GM21528 (cell line): ENCODE measurements at regions not wholly inside any gene's neighbourhood (a gene's known extent, or its start where the extent isn't known, plus 50 kb on each side); places are given as distances from the start of the nearest gene placed in this dataset.
"Not testable (repeated sequence)": the region's sequence is repeated elsewhere in the genome, so short reads cannot be mapped to it uniquely, and the experiment has no call there.

Source experiments
- ATAC-seq: cut with Tn5 transposase; IDR thresholded peaks from one replicate; pipeline ENCODE4 v1.9.1; 2021; ENCODE audit warnings: mild to moderate bottlenecking, moderate library complexity; ENCODE audit not compliant: unreplicated experiment, low FRiP score

DNA sequence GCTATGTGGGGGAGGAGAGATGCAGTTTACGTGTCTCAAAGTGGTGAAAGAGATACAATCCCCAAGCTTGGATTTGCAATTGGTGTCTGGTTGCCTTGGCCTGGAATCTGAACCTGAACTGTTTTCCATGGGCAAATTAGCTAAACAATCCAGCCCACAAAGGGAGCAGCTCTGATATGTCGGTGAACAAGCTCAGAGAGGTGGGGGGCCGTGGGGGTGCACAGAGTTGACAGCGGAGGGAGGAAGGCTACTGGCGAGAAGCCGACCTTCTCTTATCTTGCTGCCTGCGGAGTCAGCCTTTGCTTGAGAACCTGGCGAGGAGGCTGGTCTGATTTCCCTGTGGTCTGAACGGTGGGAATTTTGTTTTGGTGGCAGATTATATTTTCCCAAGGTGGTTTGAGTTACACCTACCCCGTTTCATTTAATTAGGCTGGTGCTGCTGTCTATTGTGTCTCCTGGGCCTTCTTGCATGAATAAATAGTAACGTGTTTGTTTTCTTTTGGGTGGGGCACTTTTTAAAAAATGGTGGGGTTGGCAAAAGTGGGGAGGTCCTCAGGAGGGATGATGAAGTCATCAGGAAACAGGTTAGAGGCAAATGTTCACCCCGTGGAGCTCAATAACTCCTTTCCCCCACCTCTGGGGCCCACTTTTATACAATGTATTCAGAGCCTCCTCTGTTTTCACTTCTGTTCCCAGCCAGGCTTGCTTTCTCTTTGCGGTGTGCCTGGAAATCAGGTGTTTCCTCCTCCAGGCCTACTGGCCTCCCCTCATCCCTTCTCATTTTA, 80.9 kb upstream of the IGFBP5 start:
- ATAC-seq = no peak

DNA sequence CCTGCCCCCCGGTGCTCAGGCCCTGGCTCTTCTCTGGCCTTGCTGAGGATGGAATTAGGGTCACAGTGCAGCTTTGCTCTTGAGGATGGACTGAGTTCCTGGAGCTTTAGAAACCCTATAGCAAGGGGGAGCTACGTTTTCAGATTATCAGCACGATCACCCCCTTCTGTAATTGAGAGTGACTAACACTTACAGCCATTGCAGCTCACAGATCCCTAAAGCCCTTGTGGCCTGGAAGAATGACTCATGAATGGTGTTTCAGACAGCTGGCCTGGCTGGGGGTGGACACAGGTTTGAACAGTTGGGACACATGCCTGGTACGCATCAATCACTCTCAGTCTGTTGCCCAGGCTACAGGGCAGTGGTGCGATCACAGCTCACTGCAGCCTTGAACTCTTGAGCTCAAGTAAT, 79.7 kb upstream of the IGFBP5 start:
- no peak for ATAC-seq

DNA sequence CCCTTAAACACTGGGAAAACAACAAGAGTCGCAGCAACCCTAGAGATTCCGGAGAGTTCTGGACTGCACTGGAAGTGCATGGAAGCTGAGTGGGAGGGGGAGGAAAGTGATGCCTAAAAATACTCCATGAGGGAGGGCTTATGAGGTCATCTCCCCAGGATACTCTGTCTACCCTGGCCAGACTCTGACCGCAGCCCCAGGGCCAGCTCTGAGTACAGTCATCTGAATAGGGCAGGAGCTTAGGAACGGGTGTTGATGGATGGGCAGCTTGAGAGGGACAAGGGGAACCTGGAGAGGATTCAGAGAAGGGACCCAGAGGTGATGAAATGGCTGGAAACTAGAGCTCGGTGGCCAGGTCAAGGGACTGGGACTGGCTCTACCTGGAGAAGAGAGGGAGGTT, 79.3 kb upstream of the IGFBP5 start:
- ATAC-seq = no peak

DNA sequence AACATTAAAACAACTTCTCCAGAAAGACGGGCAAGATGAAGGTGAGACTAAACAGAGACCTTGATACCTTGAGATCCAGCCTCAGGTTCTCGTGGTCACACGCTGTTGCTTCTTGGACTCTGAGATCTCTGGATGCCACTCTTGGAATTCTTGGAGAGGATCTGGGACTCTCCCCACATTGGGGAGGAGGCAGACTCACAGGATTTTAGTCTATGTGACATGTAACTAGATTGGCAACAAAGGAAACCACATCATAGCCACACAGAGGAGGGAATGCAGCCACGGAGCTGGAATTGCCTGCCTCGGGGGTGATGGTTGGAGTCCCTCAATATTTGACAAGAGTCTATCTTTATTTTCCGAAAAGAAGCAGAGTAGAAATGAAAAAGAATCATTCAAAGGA, 78.8 kb upstream of the IGFBP5 start:
- ATAC-seq = no peak

DNA sequence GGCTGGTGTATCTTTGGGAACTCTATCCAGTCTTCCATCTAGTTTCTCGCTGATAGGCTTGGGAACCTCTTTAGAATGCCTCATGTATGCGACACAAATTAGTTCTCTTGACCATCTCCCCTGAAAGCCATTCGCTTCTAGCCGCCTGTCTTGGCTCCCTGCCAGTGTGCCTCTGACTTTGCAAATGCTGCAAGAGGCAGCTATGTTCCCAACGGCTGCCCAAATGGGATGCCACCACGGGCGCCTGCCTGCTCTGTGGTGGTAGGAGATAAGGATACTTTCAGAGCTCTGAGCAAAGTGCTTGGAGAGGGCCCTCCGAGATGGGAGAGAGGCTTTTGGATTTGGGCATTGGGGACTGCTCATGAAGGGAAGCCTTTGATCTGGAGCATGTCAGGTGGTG, 77.7 kb upstream of the IGFBP5 start:
- ATAC-seq = no peak

DNA sequence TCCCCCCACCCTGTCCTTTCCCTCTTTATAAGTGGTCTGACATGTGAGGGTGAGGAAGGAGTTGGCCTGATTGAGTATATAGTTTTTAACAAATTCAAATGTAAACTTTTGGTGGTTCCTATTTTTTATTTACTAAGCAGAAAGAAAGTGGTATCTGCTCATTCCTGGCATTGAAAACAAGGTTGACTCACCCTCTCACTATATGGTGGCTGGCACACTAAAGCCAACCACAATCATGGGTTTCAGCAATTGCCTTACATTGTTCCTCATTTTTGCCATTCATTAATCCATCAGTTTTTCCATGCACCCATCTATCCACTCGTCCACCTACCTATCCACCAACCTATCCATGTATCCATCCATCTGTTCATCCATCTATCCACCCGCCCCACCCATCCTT, 75.4 kb upstream of the IGFBP5 start:
- no peak for ATAC-seq

DNA sequence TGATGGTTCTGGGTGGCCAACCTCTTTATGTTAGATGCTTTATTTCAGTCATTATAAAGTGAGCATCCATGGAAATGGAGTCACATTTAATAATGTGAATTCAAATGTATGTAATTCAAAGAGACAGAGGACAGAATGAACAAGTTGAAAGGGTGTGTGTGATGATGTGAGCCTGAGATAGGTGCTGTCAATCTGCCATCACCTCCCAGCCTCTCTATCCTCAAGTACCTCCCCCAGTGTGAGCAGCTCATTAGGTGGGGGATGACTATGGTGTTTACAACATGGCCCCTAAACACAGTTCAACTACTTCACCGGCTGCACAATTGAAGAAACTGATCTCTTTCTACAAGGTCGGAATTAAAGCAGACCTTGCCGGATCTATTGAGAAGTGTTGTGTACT, 74.7 kb upstream of the IGFBP5 start:
- ATAC-seq = no peak

DNA sequence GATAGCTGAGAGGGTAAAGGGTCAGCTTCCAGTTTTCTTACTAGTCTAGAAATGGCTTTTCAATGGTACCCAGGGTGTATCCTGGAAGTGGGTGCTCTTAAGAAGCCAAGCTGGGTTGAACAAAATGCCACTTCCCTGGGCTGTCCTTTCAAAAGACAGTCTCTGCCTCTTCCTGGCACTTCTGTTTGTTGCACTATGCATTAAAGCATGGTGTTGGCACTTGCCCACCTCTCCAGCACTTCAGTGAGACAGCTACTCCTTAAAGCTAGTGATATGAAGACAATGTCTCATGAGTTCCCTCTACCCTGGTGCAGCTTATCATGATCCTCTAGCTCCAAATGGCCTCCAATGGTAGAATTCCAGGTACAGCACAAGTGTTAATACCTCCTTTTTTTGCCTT, 74.3 kb upstream of the IGFBP5 start:
- no peak for ATAC-seq

DNA sequence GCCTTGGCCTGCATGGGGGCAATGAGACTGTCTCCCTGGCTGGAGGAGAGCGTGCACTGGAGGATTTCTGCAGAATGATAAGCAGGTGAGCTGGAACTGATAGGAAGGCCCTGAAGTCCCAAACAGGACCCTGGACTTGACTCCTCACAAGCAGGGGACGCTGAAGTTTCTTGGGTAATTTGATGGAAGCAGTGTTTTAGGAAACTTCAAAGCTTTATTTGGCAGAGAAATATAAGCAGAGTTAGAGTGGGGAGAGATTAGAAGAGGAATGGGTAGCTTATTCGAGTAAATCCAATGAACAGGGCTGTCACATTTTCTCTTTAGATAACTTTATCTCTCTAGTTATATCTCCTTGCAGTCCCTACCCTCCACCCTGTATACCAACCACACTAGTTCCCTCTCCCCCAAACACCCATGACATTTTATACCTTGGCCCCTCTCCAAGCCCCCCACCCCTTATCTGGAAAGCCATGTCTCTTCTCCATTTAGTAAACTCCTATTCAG, 73.6 kb upstream of the IGFBP5 start:
- no peak for ATAC-seq

DNA sequence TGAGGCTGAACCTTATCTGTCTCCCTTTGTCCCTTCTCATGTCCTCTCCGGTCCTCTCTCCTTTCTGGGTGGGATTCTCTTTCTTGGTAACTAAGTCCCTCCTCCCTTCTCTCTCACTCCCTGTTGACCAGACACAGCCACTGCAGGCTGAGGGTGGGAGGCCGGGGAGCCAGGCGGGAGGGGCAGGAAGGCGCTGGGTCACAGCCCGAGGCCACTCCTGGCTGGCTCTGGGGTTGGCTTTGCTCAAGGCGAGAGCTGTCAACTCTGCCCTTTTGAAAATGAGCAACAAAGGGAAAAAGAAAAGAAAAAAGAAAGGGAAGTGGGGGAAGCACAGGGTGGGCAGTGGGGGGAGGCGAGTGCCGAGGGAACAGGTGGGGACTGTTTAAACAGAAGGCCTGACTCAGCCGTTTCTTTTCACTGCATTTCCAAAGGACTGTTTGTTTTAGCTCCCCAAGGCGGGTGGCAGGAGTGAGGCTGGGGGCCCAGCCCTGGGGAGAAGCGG, 70.5 kb upstream of the IGFBP5 start:
- no peak for ATAC-seq

DNA sequence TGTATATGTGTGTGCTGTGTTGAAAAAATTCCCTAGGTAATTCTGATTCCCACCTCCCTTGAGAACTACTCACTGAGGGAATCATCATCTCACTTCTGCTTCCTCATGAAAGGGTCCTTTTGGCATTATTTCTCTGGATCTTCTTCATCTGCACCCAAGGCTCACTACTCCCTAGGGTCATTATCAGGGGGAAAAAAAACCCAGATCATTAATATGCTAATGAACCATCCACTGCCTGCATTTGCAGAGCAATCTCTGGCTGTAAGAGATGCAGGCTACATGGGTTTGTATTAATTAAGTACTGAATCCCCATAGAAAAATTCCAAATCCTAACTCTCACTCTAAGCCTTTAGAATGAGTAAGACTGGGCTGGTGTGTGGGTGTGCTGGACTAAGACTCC, 68.0 kb upstream of the IGFBP5 start:
- ATAC-seq = no peak

DNA sequence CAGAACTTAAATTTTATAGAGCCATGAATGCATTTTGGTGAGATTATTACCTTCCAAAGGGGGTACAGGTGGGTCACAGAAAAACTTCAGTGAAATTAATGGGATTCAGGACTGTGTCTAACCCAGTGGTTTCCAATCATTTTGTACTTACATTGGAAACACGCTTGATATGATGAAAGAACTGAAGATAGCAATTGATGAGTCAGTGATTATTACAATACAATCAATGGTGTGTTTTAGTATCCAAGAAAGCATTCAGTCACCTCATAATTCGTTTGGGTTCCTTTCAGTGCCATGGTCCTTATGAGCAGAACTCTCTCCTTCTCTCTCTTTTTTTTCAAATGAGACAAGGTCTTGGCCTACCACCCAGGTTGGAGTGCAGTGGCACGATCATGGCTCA, 66.5 kb upstream of the IGFBP5 start:
- ATAC-seq = no peak

DNA sequence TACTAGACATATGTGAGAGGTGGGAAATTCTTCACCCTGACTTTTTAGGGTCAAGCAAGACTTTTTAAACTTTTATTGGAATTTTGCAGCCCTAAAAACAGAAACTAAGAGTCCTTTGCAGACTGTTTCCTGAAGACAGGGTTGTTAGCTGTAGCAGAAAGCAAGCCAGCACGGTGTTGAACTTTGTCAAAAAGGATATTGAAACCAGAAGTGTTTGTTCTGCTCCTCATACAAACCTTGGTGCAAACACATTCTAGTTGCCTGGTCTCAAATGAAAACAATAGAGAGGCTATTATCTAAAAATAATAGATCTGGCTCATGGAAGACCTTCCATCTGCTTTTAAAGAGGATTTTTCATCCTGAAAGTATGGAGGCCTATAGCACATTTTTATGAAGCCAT, 65.8 kb upstream of the IGFBP5 start:
- no peak for ATAC-seq

DNA sequence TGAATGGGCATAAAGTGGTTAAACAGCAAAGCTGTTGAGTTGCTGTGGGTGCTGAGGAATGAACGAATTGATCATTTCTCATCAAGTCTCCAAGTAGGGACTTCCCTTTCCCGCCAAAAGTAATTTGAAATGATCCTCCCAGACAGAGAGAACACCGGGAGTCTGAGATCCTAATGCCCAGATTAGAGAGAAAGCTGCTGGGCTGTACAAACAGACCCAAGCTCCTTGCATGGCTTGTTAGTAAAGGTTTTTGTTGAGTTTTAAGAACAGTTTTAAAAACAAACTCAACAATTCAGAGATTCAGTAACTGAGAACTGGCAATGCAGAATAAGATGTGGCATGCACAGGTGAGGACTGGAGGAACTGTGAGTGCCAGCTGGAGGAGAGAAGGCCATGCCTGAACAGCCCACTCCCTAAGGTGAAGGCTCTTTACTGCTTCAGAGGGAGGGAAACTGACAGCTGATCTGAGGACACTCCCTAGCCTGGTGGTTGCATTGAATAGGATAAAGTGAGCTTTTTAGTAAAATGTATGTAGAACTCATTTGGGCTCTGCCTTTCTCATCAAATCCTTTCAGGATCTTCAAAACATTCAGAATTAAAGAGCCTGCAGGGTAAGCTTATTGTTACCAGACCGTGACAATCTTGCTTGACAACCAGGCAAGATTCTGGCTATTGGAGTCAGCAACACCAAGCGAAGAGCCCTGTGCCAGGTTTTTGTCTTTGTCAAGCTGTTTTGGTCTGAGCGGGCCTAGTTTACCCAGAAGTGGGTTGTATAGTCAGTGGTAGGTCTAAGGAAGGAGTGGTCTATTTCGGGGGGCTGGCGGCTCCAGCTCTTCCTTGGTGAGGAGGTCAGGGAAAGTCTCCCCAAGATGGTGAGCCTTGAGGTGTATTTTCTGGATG, 63.2 kb upstream of the IGFBP5 start:
- no peak for ATAC-seq

DNA sequence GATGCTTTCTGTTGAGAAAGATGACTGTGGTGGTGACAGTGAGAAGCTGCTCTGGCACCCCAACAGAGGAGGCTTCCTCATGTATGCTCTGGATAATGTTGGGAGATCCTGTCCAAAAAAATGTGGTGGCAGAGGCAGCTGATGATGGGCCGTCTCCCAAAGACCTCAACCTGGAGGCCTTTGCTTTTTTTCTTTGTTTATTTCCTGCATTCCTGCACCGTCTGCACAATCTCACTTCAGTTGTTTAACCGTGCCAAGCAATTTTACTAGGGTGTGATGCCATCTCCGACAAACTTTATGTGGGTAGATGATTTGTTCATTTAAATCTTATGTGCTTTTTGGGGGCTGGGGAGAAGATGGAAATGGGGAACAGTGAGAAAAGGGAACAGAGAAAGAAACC, 62.2 kb upstream of the IGFBP5 start:
- ATAC-seq = no peak

DNA sequence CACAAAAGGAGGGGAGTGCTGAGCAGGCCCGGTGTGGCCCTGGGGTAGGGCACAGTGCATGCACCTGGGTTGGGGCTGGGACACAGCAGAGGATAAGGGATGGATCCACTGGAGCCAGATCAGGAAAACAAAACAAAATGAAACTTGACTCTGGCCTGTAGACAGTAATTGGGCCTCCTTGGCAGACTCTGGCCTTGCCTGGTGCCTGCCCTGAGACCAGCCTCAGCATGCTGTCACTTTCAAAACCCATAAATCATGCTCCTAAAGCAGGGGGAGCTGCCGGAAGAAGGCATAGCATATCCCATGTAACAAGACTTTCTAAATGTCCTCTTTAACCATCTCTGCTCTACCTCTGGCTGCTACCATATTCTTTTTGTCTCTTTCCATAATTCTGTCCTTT, 61.1 kb upstream of the IGFBP5 start:
- ATAC-seq = no peak

DNA sequence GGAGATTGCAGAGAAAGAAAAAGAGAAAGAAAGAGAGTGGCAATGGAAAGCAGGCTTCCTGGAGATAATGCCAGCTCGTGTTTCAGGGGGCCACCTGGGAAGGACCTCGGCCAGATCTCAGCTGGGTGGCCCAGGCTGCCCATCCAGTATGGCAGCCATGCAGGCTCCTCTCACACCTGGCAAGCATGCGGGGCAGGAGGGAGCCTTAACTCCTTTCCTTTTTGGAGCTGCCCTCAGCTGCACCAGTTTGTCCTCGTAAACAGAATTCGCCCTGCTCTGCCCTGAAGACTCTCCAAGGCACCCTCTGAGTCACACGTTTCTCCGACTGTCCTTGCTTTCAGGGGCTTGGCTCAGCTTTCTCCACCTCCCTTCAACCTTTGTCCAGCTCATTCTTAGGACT, 59.5 kb upstream of the IGFBP5 start:
- no peak for ATAC-seq

DNA sequence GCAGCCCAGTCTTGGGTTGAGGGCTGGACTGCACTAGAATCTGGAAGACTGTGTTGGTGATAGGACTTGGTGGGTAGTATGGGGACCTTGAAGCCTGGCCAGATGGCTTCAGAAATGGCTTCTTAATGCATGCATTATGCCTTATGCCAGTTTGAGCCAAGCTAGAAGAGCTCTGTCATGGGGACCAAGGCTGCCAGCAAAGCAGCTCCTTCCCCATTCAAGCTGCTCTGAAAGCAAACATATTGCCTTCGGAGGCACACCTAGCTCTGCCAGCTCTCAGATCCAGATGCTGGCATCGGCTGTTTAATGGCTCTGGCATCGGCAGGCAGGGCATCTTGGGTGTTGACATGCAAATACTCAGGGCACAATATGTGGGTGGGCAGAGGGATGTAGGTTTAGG, 59.0 kb upstream of the IGFBP5 start:
- ATAC-seq = no peak

DNA sequence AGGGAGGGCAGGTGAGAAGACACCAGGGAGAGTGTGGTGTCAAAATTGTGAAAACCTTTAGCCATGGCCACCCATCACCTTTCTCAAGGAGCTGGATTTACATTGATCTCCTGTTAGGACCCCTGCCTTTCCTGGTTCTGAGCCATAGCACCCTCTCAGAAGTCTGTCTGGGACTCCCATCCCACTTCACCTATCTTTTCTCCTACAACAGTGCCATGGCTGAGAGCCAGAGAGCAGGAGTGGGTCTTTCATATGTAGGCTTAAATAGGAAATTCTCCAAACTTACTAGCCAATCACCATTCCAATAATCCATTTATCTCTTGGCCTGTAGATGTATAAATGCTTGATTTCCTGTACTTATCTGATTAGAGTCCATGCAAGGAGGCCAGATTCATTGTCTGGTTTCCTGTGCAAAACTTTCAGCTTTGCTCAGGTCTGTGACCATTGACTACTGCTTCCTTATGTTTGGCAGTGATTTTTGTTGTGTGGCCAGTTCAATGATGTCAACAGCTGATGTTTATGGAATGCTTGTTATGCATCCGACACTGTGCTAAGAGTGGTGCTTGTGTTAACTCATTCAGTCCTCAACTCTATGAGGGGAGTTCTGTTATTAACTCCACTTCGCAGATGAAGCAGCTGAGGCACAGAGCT, 57.6 kb upstream of the IGFBP5 start:
- ATAC-seq = no peak

DNA sequence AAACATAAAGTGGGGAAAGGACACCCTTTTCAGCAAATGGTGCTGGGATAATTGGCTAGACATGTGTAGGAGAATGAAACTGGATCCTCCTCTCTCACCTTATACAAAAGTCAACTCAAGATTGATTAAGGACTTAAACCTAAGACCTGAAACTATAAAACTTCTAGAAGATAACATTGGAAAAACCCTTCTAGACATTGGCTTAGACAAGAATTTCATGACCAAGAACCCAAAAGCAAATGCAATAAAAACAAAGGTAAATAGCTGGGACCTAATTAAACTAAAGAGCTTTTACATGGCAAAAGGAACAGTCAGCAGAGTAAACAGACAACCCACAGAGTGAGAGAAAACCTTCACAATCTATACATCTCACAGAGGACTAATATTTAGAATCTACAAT, 55.4 kb upstream of the IGFBP5 start:
- not testable (repeated sequence) for ATAC-seq

DNA sequence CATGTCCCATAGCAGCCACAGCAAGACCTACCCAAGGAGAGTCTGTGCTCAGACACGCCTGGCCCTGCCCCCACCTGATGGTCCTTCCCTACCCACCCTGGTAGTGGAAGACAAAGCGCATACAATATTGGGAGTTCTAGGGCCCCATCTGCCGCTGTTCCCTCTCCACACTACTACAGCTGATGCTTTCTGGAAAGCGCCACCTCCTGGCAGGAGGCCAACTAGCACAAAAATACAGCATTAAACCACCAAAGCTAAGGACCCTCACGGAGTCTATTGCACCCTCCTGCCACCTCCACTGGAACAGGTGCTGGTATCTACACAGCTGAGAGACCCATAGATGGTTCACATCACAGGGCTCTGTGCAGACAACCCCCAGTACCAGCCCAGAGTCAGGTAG, 50.9 kb upstream of the IGFBP5 start:
- not testable (repeated sequence) for ATAC-seq
